Thymus (tissue), 11 donors: ENCODE measurements at regions not wholly inside any gene's neighbourhood (a gene's known extent, or its start where the extent isn't known, plus 50 kb on each side); places are given as distances from the start of the nearest gene placed in this dataset.

Experiments used
- DNase-seq, 9 donors: peaks; one replicate each; pipeline ENCODE4 v3.0.0-alpha.2; 2013; ENCODE audit warnings: low spot score in 9 of 9, low read depth in 6 of 9, missing footprints in 1 of 9
- H3K27ac ChIP-seq, 2 donors: one replicate each; pipeline ENCODE4 v1.5.1; 2013; ENCODE audit warnings: control low read depth in 1 of 2, low read depth in 1 of 2, low read length in 1 of 2, mild to moderate bottlenecking in 1 of 2, moderate library complexity in 1 of 2
- H3K27me3 ChIP-seq, 2 donors: one replicate each; pipeline ENCODE4 v1.5.1; 2013; ENCODE audit warnings: low read length in 1 of 2; ENCODE audit not compliant: control insufficient read depth in 2 of 2, insufficient read depth in 1 of 2
- H3K36me3 ChIP-seq, 2 donors: one replicate each; pipeline ENCODE4 v1.5.1; 2013; ENCODE audit warnings: low read length in 1 of 2, mild to moderate bottlenecking in 1 of 2, moderate library complexity in 1 of 2; ENCODE audit not compliant: control insufficient read depth in 2 of 2, insufficient read depth in 2 of 2
- H3K4me1 ChIP-seq, 2 donors: one replicate each; pipeline ENCODE4 v1.5.1; 2013; ENCODE audit warnings: low read length in 2 of 2; ENCODE audit not compliant: control insufficient read depth in 2 of 2, insufficient read depth in 2 of 2
- H3K4me3 ChIP-seq, 2 donors: one replicate each; pipeline ENCODE4 v1.5.1; 2013; ENCODE audit warnings: low read length in 2 of 2, control low read depth in 1 of 2, mild to moderate bottlenecking in 1 of 2
- H3K9me3 ChIP-seq, 2 donors: one replicate each; pipeline ENCODE4 v1.5.1; 2013; ENCODE audit warnings: low read length in 1 of 2, mild to moderate bottlenecking in 1 of 2; ENCODE audit not compliant: control insufficient read depth in 2 of 2, insufficient read depth in 1 of 2
- WGBS: extraction: QIAGEN DNeasy Blood & Tissue Kit; methylation state at CpG from one replicate; pipeline ENCODE4 v1.1.7; 2013; 5-methylcytosine and 5-hydroxymethylcytosine counted together
- donor health status: healthy.

DNA sequence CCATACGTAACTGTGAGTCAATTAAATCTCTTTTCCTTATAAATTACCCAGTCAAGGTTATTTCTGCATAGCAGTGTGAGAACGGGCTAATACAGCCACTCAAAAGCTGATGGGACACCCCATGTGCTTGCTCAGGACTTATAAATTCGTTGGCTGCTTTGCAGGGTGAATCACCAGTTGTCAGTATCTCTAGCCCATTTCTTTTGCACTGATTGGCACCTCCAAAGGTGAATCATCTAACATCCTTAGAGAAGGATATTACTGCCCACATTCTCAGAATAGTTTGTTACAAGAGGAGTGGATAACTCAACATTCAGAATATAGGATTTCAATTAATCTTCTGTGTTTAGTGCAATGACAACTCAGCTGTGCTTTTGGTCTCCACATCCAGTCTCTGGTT lies 601.5 kb downstream of the KCNH5 start:
- Histone ChIP-seq H3K4me1 (no peaks in the 10 kb centered on the region), H3K27ac (no peak overlapping the region), H3K4me3 (no peak overlapping the region), H3K9me3 (peaks cover 0 to 18% of the 10 kb centered on the region in 2 donors), H3K27me3 (no peaks in the 10 kb centered on the region), H3K36me3 (no peaks in the 10 kb centered on the region)
- no peak for DNase-seq
- WGBS, result 70% methylated on average over 3 of the region's 3 CpGs

DNA sequence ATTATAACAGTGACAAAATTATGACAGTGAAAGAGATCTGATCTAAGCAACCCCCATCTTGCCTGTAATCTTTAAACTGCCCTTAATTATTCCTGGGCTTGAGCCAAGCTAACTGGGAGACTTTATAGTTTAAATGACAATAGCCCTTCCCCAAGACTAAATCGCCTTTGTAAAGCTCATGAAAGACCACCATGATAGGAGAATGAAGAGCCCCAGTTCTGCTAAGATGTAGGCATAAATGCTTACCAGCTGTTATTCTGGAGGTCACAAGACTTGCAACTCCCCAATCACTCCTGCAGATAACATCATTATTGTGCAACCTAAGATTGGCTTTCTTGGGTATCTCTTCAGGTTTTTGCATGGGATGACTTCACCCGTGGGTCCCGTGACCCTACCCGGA lies 599.7 kb downstream of the KCNH5 start:
- Histone ChIP-seq H3K27ac (no peak overlapping the region), H3K9me3 (peaks cover 0 to 11% of the 10 kb centered on the region in 2 donors), H3K4me3 (no peak overlapping the region), H3K27me3 (no peaks in the 10 kb centered on the region), H3K4me1 (no peaks in the 10 kb centered on the region), H3K36me3 (no peaks in the 10 kb centered on the region)
- no peak for DNase-seq
- WGBS, result 86% methylated on average over 4 of the region's 4 CpGs

DNA sequence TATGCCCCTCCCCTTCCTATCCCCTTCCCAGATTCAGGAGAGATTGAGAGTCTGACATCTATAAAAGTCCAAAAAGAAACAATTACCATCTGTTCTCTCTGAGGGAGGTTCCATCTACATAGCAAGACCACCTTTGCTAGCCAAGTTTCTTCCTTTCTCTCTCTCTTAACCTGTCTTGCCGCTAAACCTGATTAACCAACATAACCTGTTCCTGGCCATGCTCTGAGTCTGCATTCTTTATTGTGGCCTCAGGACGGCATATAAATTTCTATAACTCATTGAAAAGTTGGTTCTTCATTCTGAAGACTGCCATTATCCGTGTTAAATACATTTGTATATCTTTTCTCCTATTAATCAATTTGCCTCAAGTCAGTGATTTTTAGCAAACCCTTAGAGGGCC lies 594.0 kb downstream of the KCNH5 start:
- no peaks in the 10 kb centered on the region for H3K36me3 ChIP-seq
- no peak overlapping the region for H3K4me3 ChIP-seq
- DNase-seq, result no peak
- no peaks in the 10 kb centered on the region for H3K9me3 ChIP-seq
- H3K4me1 ChIP-seq, result no peaks in the 10 kb centered on the region
- H3K27ac ChIP-seq, result no peak overlapping the region
- 94% methylated on average over 3 of the region's 3 CpGs for WGBS
- no peaks in the 10 kb centered on the region for H3K27me3 ChIP-seq

DNA sequence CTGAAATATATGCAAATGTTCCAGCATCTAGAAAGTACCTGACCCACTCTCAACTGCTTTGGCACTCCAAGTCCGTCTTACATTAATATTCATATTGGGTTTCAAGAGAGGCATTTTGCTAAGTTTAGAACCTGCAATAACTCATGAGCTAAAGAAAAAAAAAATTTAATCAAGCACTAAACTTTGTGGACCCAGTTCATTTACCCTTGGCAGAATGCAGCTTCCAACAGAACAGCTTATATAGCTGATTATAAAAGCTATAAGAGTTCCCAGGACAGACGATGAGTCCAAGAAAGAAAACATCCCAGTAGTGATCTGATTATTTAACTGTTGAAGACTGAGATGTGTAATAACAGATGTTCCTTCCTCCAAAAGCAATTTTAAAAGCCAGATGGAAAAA lies 592.0 kb downstream of the KCNH5 start:
- no peaks in the 10 kb centered on the region for H3K4me1 ChIP-seq
- no peak overlapping the region for H3K4me3 ChIP-seq
- H3K36me3 ChIP-seq, result no peaks in the 10 kb centered on the region
- WGBS, result 94% methylated on average over 2 of the region's 2 CpGs
- no peaks in the 10 kb centered on the region for H3K27me3 ChIP-seq
- H3K9me3 ChIP-seq, result no peaks in the 10 kb centered on the region
- H3K27ac ChIP-seq, result no peak overlapping the region
- DNase-seq, result no peak

DNA sequence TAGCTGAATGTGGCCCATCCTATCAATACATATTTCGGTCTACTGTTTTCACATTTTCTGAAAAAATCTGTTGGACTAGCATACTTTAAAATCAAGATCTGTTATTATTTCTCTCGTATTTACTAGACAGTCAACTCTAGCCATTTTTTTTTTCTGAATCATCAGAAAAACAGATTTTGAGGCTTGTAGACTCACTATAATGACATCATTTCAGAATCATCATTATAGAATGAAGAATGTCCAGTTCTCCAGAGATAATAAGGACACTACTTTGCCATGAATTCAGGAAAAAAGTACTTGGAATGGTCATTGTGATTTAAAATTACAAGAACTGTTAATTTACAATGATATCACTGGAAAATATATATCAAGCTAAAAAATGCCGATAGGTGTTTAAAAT lies 589.8 kb downstream of the KCNH5 start:
- DNase-seq, result no peak
- H3K27ac ChIP-seq, result no peak overlapping the region
- WGBS, result 98% methylated on average over 3 of the region's 3 CpGs

DNA sequence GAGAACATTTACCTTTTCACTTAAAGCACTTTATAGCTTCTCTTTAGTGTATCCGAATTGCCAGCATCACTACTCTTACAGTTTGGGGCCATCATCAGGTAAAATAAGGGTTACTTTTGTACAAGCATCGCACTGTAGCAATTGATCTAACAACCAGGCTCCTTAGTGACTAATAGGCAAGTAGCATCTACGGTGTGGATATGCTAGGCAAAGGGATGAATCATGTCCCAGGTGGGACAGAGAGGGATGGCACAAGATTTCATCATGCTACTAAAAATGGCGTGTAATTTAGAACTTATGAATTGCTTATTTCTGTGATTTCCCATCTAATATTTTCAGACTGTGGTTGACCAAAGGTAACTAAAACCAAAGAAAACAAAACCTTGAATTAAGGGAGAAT lies 582.3 kb downstream of the KCNH5 start:
- Histone ChIP-seq H3K9me3 (no peaks in the 10 kb centered on the region), H3K27ac (no peak overlapping the region), H3K36me3 (no peaks in the 10 kb centered on the region), H3K4me3 (no peak overlapping the region), H3K4me1 (no peaks in the 10 kb centered on the region), H3K27me3 (no peaks in the 10 kb centered on the region)
- DNase-seq, result no peak
- 96% methylated on average over 4 of the region's 4 CpGs for WGBS

More for the DNA sequence above, 589.8 kb downstream of the KCNH5 start:
- Histone ChIP-seq H3K4me1 (no peaks in the 10 kb centered on the region), H3K9me3 (no peaks in the 10 kb centered on the region), H3K4me3 (no peak overlapping the region), H3K27me3 (no peaks in the 10 kb centered on the region), H3K36me3 (no peaks in the 10 kb centered on the region)

DNA sequence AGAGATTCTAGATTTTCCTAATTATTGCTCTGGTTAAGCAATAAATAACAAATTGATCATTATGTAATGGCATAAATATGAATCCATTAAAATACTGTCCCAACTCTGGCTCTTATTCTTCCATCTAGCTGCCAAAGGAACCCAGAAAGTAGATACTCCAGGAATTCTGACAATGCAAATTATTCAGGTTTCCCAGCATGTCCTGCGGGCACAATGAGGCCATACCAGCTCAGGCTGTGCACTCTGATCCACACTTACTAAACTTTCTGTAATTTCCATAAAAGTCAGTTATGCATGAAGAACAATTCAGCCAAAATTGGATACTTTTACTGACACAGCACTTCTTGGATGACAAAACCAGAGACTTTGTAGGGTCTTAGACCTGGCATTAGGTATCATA lies 576.3 kb downstream of the KCNH5 start:
- Histone ChIP-seq H3K4me1 (no peaks in the 10 kb centered on the region), H3K27ac (no peak overlapping the region), H3K27me3 (no peaks in the 10 kb centered on the region), H3K4me3 (no peak overlapping the region), H3K9me3 (no peaks in the 10 kb centered on the region), H3K36me3 (no peaks in the 10 kb centered on the region)
- 95% methylated on average over 1 of the region's 1 CpG for WGBS
- DNase-seq, result no peak

DNA sequence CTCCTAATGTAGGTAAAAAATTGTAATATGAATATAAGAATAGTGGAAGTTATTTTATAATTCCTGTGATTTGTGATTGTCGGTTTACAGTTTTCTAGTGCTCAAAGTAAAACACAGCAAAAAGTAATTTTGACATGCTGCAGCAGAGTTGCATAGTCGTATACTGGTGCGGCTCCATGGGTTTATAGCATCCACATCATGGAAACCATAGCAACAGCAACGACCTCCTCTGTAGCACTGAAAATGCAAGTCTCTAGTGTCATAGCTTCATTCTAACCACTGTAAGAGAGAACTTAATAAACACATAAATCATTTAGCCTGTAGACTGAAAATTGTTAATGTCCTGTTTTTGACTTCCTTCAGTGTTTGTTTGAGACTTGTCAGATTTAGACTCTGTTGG lies 574.3 kb downstream of the KCNH5 start:
- Histone ChIP-seq H3K9me3 (no peaks in the 10 kb centered on the region), H3K36me3 (no peaks in the 10 kb centered on the region), H3K4me1 (no peaks in the 10 kb centered on the region), H3K4me3 (no peak overlapping the region), H3K27ac (no peak overlapping the region), H3K27me3 (no peaks in the 10 kb centered on the region)
- 93% methylated on average over 4 of the region's 4 CpGs for WGBS
- DNase-seq, result no peak

DNA sequence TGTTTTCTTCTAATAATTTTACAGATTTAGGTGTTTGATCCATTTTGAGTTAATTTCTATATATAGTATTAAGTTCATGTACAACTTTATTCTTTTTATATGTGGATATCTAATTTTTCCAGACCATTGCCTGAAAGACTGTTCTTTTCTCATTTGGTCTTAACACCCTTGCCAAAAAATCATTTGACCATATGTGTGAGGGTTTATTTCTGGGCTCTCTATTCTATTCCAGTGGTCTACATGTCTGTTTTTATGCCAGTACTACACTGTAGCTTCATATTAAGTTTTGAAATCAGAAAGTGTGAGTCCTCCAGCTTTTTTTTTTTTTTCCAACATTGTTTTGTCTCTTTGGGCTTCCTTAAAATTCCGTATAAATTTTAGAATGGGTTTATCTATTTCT lies 554.1 kb downstream of the KCNH5 start:
- 94% methylated on average over 1 of the region's 1 CpG for WGBS
- Histone ChIP-seq H3K9me3 (no peaks in the 10 kb centered on the region), H3K4me3 (no peak overlapping the region), H3K27ac (no peak overlapping the region), H3K36me3 (no peaks in the 10 kb centered on the region), H3K4me1 (no peaks in the 10 kb centered on the region), H3K27me3 (no peaks in the 10 kb centered on the region)
- no peak for DNase-seq

DNA sequence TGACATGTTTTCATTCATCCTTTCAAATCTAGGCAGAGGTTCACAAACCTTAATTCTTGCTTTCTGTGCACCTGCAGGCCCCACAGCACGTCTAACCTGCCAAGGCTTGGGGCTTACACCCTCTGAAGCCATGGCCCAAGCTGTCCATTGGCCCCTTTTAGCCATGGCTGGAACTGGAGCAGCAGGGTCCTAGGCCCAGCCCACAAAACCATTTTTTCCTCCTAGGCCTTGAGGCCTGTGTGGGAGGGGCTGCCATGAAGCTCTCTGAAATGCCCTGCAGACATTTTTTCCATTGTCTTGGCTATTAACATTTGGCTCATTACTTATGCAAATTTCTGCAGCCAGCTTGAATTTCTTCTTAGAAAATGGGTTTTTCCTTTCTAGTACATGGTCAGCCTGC lies 547.5 kb downstream of the KCNH5 start:
- DNase-seq, result no peak
- WGBS, result 67% methylated on average over 1 of the region's 1 CpG
- Histone ChIP-seq H3K4me1 (no peaks in the 10 kb centered on the region), H3K27ac (no peak overlapping the region), H3K4me3 (no peak overlapping the region), H3K9me3 (peaks cover 0 to 13% of the 10 kb centered on the region in 2 donors), H3K27me3 (no peaks in the 10 kb centered on the region), H3K36me3 (no peaks in the 10 kb centered on the region)
